Umbilical cord (tissue), 1 donor: ENCODE measurements at regions not wholly inside any gene's neighbourhood (a gene's known extent, or its start where the extent isn't known, plus 50 kb on each side); places are given as distances from the start of the nearest gene placed in this dataset.
A peak's percentile ranks its signal among the peaks of the same experiment; 100 is the strongest.
"Not testable (repeated sequence)": the region's sequence is repeated elsewhere in the genome, so short reads cannot be mapped to it uniquely, and the experiment has no call there.

Experiments used
- DNase-seq: peaks from one replicate; pipeline ENCODE4 v3.0.0-alpha.2; 2015; ENCODE audit warnings: low spot score

DNA sequence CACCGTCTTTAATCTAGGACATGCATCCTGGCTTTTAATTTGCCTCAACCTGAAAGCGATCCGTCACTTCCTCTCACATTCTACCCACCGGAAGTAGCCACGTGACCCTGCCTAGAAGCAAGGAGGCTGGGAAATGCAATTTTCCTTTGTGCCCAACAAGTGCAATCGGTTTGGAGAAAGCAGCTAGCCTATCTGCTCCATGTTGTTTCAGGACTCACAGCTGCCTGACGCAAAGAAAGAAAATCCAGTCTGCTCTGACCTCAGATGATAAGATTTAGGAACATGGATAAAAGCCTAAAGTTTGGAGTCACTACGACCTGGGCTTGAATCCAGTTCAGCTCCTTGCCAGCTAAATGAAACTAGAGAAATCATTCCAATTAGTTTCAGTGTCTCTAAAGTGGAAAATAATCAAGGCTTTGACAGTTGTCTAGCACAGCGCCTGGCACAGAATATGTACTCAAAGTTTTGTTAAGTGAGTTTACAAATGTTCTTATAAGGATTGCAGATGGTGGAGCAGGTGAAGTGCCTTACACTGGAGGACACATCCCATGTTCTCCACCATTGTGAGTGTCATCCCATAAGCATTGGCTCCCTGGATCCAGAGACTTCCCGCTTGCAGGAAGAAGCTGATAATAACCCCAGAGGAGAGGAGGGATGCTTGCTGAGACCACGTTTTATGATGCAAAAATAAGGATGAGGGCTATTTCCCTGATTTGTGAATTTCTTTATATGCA lies 553.7 kb downstream of the MN1 start:
- DNase-seq = peak; percentile 68

DNA sequence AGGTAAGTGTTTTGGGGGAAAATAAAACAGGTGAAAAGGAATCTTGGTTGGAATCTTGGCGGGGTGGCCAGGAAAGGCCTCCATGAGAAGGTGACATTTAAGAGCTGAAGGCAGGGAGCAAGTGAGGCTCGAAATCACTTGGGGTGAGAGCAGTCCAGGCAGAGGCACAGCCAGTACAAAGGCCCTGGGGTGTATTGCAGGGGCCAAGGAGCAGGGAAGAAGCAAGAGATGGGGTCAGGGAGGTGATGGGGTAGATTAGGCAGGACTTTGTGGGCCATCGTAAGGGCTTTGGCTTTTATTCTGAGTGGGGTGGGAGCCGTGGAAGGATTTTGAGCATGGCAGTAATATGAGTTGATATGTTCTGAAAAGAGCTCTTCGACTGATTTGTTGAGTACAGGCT lies 551.1 kb downstream of the MN1 start:
- no peak for DNase-seq

DNA sequence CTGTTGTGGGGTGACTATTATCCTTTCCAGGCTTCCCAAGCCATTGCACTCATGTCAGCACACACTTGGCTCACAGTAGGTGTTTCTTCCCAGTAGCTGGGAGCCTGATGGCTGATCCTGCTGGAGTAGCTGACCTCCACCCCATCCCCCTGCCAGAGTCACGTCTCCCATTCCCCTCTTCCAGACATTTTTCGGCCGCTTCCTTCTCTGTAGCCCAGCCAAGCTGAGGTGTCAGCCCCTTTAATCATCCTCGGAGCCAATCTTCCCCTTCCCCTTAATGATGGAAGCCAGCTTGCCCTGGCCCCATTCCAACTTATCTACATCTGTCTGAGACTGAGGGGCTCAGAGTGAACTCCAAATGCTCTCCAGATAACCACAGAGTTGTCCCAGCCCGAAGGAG lies 550.7 kb downstream of the MN1 start:
- no peak for DNase-seq

DNA sequence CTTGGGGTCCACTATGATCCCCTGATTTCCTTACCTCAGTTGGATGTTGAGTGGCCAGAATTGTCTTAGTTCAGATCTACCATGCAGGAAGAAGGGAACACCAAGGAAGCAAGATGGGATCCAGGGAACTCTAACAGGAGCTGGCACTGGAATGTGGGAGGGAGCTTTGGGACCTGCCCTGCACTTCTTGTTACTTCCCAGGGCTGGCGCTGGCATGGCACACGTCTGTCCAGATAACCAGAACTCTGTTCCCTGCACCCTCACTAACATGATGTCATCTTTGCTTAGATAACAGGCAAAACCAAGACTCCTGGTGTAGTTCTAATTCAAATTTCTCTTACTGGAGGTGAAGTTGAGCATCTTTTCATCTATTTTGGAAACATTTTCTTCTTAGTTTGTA lies 550.0 kb downstream of the MN1 start:
- no peak for DNase-seq

DNA sequence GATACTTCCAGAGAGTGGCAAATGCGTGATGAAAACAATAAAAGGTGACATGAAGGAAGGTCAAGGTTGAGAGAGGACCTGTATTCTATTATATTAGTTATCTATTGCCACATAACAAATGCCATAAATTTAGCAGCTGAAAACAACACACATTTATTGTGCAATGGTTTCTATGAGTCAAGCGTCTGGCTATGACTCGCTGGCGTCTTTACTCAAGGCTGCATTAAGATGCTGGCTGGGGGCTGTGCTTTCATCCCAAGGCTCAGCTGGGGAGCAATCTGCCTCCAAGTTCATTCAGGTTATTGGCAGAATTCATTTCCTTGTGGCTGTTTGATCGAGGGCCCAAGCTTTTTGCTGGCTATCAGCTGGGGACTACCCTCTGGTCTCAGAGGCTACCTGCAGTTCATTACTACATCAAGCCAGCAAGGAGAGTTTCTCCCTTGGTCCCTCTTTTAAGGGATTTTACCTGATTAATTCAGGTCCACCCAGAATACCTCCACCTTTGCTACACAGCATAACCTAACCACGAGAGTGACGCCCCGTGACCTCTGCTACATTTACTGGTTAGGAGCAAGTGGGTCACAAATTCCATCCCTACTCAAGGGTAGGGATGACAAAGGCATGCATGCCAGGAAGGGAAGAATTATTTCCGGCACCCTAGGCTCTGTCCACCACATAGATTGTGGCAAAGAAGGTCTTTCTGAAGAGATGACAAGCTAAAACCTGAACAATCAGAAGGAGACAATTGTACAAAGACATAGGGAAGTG lies 549.1 kb downstream of the MN1 start:
- DNase-seq = peak; percentile 19

DNA sequence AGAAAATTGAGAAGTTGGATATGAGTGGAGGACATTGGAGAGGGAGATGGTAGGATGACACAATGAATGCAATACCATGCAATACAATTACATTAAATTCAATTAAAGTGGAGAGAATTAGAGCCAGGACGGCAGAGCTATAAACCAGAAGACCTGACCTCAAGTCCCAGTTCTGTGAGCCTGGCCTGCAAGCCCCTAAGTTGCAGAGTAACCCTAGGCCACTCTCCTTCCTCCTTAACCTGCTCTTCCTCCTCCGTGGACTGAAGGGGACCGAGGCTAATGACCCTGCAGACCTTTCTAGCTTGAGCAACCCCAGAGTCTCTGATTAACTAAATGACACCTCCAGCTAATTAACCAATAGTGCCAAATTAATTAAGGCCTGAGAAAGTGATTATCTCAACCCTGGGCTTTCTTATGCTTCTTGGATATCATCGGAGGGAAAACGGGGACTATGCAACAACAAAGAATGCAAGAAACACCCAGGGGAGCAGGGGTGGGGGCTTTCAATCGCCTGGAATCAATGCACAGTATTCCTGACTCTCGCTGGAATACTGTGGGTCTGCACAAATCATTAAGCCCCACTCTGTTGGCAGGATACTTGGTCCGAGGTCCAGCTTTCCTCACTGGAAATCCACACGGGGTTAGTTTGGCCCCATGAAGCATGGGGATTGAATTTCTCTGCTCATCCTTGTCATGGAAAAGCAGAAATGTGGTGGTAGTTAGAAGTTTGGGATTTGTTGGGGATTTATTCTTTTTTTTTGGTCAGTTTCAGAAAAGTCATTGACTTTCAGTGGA lies 548.3 kb downstream of the MN1 start:
- DNase-seq = no peak

DNA sequence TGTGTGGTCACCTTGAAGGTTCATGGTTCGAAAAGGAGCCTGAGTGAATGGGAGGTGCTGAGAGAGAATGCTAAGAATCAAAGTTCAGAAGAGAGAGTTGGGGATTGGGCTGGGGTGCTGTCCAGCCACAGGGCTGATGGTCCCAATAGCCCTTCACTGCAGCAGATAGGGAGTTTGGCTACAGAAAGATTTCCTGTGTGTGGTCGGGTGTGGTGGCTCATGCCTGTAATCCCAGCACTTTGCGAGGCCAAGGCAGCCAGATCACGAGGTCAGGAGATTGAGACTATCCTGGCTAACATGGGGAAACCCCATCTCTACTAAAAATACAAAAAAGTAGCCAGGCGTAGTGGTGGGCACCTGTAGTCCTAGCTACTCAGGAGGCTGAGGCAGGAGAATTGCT lies 547.5 kb downstream of the MN1 start:
- not testable (repeated sequence) for DNase-seq

DNA sequence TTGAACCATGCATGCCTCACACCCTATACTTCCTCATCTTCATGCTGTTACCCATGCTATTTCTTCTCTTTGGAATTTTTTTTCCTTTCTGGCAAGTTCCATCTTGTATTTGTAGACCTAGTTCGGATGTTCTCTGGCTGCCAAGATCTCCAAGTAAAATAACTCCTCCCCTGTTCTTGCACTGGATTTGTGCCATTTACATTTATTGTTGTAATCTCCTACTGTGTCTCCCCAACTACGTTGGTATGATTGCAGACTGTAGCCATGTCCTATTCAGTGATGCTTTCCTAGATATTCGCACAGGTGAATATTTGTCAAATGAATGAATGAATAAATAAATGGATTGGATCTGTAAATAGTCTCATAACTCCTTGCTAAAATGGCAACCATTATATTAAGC lies 546.0 kb downstream of the MN1 start:
- DNase-seq = no peak

DNA sequence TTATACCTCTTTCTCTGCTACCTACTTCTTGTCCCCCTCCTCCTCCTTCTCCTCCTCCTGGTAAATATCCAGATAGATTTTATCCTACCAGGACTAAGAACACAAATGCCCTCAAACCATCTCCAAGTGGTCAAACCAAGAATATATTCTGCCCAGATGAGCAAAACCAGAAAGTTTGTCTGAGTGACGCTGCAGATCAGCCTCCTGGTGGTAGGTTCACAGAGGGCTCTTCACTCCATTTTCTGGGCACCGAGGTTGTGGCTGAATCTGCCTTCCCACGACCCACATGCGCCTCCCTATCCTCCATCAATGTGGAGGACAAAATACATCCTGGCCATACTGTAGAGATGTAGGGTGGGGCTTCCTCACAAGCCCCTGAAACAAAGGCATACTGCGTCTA lies 543.6 kb downstream of the MN1 start:
- no peak for DNase-seq

DNA sequence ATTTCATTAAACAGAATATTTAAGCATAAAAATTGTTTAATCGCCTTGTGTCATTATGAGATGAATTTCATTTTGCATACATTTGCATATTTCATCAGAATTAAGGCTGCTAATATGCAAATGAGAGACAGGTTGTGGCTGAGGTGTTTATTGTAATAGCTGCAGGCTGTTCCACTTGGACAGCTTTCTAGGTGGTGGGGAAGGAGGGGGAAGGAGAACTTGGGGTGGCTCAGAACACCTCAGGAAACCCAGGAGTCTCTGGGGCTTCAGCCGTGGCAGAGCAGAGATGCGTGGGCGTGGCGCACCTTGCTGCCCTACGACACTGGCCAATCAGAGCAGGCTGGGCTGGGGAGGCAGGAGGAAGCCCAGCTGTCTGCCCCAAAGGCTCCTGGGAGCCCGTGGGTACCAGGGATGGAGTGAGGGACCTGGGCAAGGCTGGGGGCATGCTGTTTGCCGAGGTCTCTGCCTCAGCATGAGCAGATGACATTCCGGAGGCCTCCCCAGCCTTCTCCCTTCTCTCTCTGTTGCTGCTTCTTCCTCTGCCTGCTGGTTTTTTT lies 542.9 kb downstream of the MN1 start:
- no peak for DNase-seq

DNA sequence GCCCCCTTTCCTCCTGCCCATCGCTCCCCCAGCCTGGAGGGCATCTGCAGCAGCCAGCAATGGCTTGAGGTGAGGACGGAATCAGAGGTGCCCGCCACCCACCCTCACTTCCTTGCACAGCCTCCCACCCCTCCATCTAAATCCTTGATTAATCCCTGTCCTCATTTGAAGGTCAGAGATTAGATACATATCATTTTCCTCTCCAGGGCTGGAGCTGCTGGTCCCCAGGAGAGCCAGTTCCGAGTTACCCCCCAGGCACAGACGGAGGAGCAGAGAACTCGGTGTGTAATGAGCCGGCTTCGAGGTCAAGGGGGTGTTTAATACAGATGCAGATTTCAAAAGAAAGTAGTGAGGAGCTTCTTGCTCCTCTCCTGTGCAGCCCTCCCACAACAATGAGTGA lies 542.1 kb downstream of the MN1 start:
- DNase-seq = no peak

DNA sequence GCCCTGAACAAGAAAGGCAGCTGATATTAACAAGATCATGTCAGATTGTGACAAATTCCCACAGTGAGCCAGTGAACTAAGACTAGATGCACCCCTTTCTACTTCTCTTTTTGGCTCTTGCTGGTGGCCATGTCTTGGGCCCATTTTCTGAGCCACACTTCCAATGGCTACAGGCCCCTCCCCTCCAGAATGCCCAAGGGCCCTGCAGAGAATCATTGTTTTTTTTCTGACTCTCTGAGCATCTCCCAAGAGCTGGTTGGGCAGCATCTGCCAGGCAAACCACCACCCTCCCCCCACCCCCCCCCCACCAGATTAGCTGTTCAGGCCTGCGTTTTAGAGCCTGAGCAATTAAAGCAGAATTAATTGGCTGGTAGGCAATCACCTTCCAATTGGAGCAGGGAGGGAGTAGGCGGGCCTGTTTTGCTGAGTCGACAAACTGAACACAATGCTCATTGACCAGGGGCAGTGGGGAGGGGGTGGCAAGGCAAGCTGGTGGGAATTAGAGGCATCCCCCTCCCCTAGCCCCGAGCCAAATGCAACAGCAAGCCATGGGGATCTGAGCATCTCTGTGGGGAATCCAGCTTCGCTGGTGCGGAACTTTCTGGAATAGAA lies 541.4 kb downstream of the MN1 start:
- DNase-seq = no peak

DNA sequence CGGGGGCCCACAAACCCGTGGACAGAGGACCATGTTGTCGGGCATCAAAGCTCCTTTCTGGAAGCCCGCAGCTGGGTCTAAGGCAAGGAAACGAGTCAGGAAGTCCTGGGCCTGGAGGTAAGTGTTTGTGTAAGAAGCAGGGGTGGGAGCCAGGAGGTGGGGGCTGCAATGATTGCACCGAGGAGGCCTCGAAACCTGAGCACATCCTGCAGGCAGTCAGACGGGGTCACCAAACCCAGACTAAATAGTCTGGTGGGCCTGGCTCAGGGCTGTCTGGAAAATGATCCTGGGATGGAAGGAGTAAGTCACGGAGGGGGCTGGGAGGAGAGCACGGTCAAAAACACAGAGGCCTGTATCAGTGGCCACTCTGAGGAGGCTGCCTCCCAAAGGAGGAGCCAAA lies 539.2 kb downstream of the MN1 start:
- no peak for DNase-seq

DNA sequence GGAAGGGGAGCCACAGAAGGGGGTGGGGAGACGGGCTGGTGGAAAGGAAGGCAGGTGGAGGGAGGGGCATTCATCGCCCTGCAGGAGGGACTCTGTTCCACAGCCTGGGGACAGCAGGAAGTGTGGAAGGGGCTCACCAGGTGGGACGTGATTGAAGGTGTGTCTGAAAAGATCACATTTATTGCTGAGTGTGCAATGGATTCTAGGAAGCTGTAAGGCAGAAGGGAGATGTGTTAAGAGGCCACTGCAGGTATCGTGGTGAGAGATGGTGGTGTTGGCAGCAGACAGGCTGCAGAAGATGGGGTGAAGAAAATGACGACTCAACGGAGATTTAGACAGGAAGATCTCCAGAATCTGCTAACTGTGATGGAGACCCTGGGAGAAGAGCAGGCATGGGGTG lies 537.4 kb downstream of the MN1 start:
- no peak for DNase-seq

DNA sequence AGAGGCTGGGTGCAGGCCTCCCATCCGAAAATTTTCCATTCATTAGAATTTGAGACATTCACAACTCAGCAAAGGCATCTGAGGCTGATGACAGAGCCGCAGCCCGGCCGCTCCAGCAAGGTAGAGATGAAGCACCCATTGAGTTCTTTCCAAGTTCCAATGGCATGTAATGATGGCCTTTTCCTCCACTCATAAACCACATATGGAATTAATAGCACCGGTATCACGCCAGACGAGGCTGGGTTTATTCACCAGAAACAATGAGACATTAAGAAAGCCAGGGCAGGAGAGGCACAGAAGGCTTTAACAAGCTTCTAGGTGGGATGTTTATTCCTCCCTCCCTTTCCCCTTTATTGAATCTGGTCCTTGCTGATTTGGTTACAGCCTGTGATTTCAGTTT lies 534.4 kb downstream of the MN1 start:
- DNase-seq = no peak

DNA sequence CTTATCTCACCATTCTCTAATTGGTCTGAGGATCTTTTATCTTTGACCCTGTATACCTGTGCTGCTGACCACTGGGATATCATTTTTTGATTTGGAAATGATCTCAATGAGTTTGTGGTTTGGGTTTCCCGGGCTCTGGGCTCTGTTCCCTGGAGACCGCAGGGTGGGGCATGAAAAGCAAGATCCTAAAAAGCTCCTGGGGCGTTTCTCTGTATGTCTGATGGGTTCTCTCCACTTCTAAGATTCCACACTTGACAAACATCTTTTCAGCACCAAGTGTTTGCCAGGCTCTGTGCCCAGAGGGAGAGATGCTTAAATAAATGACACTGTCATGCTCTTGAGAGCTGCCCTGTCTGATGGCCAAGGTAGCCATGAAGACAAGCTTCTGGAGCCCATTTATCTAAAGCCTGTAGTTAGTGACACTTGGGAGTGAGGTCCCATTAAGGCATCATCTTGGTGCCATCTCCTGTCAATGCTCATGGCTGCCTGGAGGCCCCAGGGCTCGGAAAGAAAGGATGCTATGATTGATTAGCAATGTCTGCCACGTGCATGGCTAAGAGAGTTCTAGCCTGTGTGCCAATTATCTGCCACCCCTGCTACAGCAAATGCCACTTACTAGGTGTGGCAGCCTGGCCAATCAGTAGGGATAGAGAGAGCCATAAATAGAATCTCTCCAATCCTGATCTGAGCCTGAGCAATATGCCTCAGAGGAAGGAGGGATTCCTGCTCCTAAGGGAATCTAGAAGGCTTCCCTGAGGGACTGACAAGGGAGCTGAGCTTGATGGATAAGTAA lies 531.6 kb downstream of the MN1 start:
- no peak for DNase-seq

DNA sequence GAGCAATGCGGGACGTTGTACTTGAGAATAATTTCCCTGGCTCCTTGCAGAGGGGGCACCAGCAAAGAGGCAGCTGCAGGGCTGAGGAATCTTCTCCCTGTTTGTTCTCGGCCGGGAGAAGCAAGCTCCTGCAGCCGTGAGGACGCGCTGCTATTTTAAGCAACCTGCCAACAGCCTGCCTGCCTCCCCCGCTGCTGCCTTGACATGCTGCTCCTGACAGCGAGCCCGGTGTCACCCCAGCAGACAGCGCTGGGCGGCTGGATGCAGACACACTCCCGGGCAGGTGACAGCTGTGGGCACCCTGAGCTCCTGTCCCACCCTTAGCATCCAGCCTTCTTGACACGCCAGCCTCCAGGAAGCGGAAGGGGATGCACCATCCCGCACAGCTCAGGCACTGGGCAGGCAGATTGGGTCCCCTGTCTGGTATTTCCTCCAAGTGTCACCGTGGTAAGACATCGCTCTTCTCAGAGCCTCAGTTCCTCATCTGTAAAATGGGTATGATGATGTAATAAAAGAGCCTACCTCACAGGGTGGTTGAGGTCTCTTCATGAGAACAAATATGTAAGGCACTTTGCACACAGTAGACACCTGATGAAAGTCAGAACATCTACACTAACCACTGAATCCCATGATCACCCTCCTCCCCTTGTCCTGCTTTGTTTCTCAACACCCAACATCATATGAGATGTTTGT lies 530.6 kb downstream of the MN1 start:
- no peak for DNase-seq

DNA sequence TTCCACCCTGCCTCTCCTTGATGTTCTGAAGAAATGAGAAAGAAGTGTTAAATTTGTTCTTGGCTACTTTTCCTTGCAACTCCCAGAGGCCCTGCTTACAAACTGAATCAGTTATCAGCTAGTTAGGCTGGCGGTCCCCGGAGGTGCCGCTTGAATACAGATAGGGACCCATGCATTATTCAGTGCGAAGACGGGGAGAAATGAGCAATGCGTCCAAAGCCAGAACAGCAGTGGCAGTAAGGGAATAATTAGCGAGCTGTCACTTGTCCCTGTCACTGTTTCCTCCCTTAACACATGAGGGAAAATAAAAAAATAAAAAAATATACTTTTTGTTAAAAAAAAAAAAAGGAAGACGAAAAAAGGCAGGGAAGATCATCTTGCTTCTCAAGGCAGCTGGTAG lies 528.1 kb downstream of the MN1 start:
- DNase-seq = no peak

DNA sequence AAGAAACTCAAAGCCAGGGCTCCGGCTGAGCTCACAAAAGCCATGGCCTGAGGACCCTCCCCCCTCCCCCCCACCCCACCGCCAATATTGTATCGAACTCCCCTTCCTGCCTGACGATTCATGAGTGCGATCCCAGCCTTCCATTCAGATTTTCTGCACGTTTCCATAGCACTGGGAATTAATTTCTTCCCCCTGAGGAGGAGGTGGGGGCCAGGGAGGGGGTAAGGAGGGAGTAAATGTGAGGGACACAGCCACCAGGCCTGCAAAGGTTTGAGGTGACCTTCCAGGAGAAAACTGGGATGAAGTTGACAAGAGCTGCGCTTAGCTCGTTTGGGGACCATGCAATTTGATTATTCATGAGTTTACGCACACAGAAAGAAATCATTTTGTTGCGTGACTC lies 527.7 kb downstream of the MN1 start:
- DNase-seq = no peak

DNA sequence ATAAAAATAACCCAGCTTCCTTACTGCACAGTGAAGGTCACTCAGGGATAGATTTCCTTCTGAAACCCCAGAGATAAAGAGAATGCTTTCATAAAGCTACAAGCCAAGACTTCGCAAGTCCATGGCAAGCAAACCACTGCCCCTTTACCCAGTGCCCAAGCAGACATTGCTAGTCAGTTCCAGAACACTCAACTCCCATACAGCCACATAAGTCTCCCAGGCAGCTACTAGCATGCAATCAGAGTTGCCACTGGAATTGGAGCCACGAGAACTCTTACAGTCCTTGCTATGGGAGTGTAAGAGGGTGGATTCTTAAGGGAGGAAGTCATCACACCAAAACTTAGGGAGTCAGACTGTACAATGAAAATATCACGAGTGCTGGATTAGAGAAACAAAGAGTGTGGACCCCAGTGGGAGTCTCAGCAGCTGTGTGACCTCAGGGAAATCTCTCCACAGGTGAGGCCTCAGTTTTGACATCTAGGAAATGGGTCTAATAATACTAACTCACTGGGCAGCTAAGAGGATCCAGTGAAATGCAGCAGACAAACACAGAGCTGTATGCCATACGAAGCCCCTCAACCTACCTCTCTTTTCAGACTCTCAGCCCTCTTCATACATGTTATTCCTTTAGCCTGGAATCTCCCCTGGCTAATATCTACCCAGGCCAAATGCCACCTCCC lies 526.6 kb downstream of the MN1 start:
- DNase-seq = no peak
